SK-N-MC (cell line): ENCODE measurements at regions not wholly inside any gene's neighbourhood (a gene's known extent, or its start where the extent isn't known, plus 50 kb on each side); places are given as distances from the start of the nearest gene placed in this dataset.

Experiments
- EZH2 ChIP-seq: fragments of 200-600 bp; sonication (generic); IDR thresholded peaks from one replicate; pipeline ENCODE4 v1.6.1; 2017; ENCODE audit warnings: antibody characterized with exemption
- POLR2AphosphoS5 ChIP-seq: IDR thresholded peaks from 2 replicates; pipeline ENCODE4 v1.6.1; 2012; ENCODE audit warnings: mild to moderate bottlenecking, low read depth, low read length, borderline replicate concordance

DNA sequence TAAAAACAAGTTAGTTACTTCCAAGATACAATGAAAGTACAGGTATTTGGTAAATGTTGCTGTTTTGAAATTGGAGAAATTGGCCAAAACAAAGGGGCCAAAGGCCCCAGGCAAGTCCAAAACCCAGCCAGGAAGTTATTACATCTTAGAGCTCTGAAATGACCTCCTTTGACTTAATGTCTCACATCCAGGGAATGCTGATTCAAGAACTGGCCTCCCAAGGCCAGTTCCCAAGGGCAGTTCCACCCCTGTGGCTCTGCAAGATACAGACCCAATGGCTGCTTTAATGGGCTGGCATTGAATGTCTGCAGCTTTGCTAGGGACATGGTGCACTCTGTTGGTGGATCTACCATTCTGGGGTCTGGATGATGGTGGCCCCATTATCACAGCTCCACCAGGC is 217.3 kb upstream of the FKBP1C start:
- TF ChIP-seq EZH2, result no peak
- TF ChIP-seq POLR2AphosphoS5, result no peak
